ENCODE measurements at regions not wholly inside any gene's neighbourhood (a gene's known extent, or its start where the extent isn't known, plus 50 kb on each side); places are given as distances from the start of the nearest gene placed in this dataset.

- H2AFZ ChIP-seq (ENCODE audit: low read length), result no peak overlapping the region
- no peak overlapping the region for H4K5ac ChIP-seq (ENCODE audit: insufficient read length, low read depth, low read length)
- H3K56ac ChIP-seq (ENCODE audit: insufficient read length, low read depth, low read length), result no peak overlapping the region
- Mint-ChIP-seq H3K4me3 (no peak overlapping the region), H3K4me1 (peaks cover 11 to 15% of the 10 kb centered on the region in 2 experiments), H3K27ac (no peak overlapping the region), H3K36me3 (ENCODE audit: insufficient read depth in 1 of 3, low read depth in 3 of 3) (peaks cover 11 to 24% (median 15%) of the 10 kb centered on the region in 3 experiments), H3K27me3 (ENCODE audit: low read depth) (no peaks in the 10 kb centered on the region; the same call in 1 of the 2 replicates), H3K9me3 (peaks cover 17 to 40% of the 10 kb centered on the region in 2 experiments)
- H3K23me2 ChIP-seq (ENCODE audit: insufficient read length, low read depth, low read length, poor library complexity, severe bottlenecking), result no peaks in the 10 kb centered on the region
- no peaks in the 10 kb centered on the region for H3K4me1 ChIP-seq (ENCODE audit: insufficient read depth, low read length)
- H2BK20ac ChIP-seq (ENCODE audit: low read depth, low read length, poor library complexity, severe bottlenecking), result no peak overlapping the region
- H3K27me3 ChIP-seq (ENCODE audit: insufficient read depth, low read length), result no peaks in the 10 kb centered on the region
- H2AK5ac ChIP-seq (ENCODE audit: insufficient read length, low read length), result no peak overlapping the region
- H4K91ac ChIP-seq (ENCODE audit: insufficient read length, low read depth, low read length), result no peak overlapping the region
- no peak overlapping the region for H3T11ph ChIP-seq (ENCODE audit: low read length)
- H3K14ac ChIP-seq (ENCODE audit: insufficient read depth, low read length), result no peak overlapping the region
- no peak overlapping the region for H3K4ac ChIP-seq (ENCODE audit: low read depth, low read length)
- TF ChIP-seq CTCF (conservative IDR thresholded peaks at IDR 0.05), result no peak
- H2BK15ac ChIP-seq (ENCODE audit: low read depth, low read length), result no peak overlapping the region
- no peak overlapping the region for H3K27ac ChIP-seq (ENCODE audit: insufficient read length, low read depth, low read length)
- H2BK12ac ChIP-seq (ENCODE audit: insufficient read length, low read depth, low read length), result no peak overlapping the region
- no peaks in the 10 kb centered on the region for H3K79me2 ChIP-seq (ENCODE audit: insufficient read depth, low read length)
- WGBS (ENCODE audit: extremely low coverage, insufficient read length, low lambda C conversion rate), result no CpG with 5 or more reads among the region's 13 CpGs
- H3K9ac ChIP-seq (ENCODE audit: extremely low read depth, insufficient read length, low read length), result no peak overlapping the region
- no peaks in the 10 kb centered on the region for H3K79me1 ChIP-seq (ENCODE audit: insufficient read depth, low read depth, low read length, poor library complexity, severe bottlenecking)
- H3K9me3 ChIP-seq (ENCODE audit: control insufficient read depth, low read depth, low read length), result no peaks in the 10 kb centered on the region
- H4K8ac ChIP-seq (replicated peaks; ENCODE audit: insufficient read length, low read depth, low read length), result no peak overlapping the region
- H2BK5ac ChIP-seq (ENCODE audit: insufficient read length, low read length), result no peak overlapping the region
- no peak for DNase-seq
- no peak overlapping the region for H3K4me2 ChIP-seq (ENCODE audit: insufficient read depth, insufficient read length, low read length)
- H2BK120ac ChIP-seq (ENCODE audit: low read depth, low read length, poor library complexity, severe bottlenecking), result no peak overlapping the region
- no peaks in the 10 kb centered on the region for H4K20me1 ChIP-seq (ENCODE audit: control insufficient read depth, insufficient read depth, insufficient read length)
- no peak overlapping the region for H3K23ac ChIP-seq (ENCODE audit: insufficient read length, low read depth, low read length)
- no peak overlapping the region for H3K18ac ChIP-seq (ENCODE audit: insufficient read length, low read depth, low read length)
Observed at GRCh38 chr4:58465031-58465430, 1354.8 kb upstream of the IGFBP7 start.
